Thyroid gland (tissue), 4 donors: ENCODE measurements at regions not wholly inside any gene's neighbourhood (a gene's known extent, or its start where the extent isn't known, plus 50 kb on each side); places are given as distances from the start of the nearest gene placed in this dataset.

Source experiments
- CTCF ChIP-seq, 6 experiments: fragments of 200-600 bp in 3 of 6; fragments of 450-650 bp in 3 of 6; sonication (generic) in 3 of 6; IDR thresholded peaks; one replicate each; pipeline ENCODE4 v1.5.1; 2016 to 2019; ENCODE audit warnings: antibody characterized with exemption in 6 of 6, mild to moderate bottlenecking in 2 of 6, inconsistent platforms in 1 of 6, moderate library complexity in 1 of 6
- POLR2A ChIP-seq, 2 donors: fragments of 450-650 bp; IDR thresholded peaks; one replicate each; pipeline ENCODE4 v1.6.1; 2017; ENCODE audit warnings: antibody characterized with exemption in 2 of 2, mild to moderate bottlenecking in 2 of 2, moderate library complexity in 1 of 2

- no peak for TF ChIP-seq CTCF (IDR thresholded peaks at IDR 0.05)
- TF ChIP-seq POLR2A (IDR thresholded peaks at IDR 0.05): no peak
These were observed 206.3 kb downstream of the RAD51AP2 start for GRCh38 chr2:17311771-17312511.
